AG10803 (cell line): ENCODE measurements at regions not wholly inside any gene's neighbourhood (a gene's known extent, or its start where the extent isn't known, plus 50 kb on each side); places are given as distances from the start of the nearest gene placed in this dataset.

Experiments used
- DNase-seq: peaks from one replicate; pipeline ENCODE4 v3.0.0; 2010; ENCODE audit warnings: low read depth
- H3K4me3 ChIP-seq: 2 replicates; pipeline ENCODE4 v1.5.1; 2011; ENCODE audit warnings: mild to moderate bottlenecking, low read length, control low read depth
- TF ChIP-seq, protein P1 (sequence below): conservative IDR thresholded peaks from 2 replicates; pipeline ENCODE4 v1.5.1; 2011; ENCODE audit warnings: mild to moderate bottlenecking, low read length, control low read depth, inconsistent platforms

DNA sequence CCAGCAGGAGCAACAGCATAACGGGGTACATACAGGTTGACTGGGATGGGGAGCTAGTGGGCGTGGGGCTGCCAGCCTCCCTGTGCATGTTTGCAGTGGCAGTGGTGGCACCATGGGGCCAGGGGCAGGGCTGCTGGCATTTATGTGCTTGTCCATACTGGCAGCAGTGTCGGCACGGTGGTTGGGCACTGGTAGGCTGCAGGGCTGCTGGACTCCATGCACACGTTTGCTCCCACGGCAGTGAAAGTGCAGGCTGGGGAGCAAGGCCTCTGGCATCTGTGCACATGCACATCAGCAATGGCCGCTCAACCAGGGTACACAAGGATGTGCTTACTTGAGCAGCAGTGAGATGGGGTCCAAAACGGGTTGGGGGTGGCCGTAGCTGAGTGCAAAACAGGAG, 159.5 kb upstream of the KHDRBS2 start:
- TF ChIP-seq, protein P1, sequence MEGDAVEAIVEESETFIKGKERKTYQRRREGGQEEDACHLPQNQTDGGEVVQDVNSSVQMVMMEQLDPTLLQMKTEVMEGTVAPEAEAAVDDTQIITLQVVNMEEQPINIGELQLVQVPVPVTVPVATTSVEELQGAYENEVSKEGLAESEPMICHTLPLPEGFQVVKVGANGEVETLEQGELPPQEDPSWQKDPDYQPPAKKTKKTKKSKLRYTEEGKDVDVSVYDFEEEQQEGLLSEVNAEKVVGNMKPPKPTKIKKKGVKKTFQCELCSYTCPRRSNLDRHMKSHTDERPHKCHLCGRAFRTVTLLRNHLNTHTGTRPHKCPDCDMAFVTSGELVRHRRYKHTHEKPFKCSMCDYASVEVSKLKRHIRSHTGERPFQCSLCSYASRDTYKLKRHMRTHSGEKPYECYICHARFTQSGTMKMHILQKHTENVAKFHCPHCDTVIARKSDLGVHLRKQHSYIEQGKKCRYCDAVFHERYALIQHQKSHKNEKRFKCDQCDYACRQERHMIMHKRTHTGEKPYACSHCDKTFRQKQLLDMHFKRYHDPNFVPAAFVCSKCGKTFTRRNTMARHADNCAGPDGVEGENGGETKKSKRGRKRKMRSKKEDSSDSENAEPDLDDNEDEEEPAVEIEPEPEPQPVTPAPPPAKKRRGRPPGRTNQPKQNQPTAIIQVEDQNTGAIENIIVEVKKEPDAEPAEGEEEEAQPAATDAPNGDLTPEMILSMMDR = no peak

DNA sequence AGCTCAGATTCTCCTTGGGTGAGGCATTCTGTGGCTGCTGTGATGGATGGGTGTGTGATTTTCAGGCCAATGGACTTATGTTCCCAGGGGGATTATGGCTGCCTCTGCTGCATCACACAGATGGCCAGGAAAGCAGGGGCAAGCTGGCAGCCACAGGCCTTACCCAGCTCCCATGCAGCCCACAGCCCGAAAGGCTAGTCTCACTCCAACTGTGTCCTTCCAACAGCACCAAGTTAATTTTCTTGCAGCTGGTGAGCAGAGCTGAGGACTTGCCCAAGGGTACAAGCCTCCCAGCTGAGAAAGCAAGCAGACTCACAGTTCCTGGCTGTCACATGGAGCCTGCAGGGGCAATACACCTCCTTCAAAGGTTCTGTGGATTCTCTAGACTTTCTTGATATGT, 155.2 kb upstream of the KHDRBS2 start:
- H3K4me3 ChIP-seq = no peak overlapping the region
- TF ChIP-seq, protein P1 = no peak
- no peak for DNase-seq

More for the DNA sequence above, 159.5 kb upstream of the KHDRBS2 start:
- H3K4me3 ChIP-seq = no peak overlapping the region
- DNase-seq = no peak

DNA sequence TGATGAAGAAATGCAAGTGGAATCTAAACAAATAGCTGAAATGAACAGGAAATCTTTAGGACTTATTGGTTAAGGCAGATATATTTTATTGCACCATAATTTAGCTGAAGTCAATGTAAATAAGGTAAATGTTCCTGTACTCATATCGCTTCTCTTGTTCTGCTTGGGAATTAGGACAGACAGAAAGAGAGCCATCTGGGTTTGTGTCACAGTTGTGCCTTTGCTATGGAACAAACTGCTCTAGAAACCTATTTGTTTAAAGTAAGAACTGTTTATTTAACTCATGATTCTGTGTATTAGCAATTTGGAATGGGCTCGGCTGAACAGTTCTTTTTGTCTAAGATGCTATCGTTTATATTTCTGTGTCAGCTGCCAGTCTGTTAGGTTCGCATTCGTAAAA, 143.8 kb upstream of the KHDRBS2 start:
- no peak overlapping the region for H3K4me3 ChIP-seq
- no peak for DNase-seq
- TF ChIP-seq, protein P1 = no peak

DNA sequence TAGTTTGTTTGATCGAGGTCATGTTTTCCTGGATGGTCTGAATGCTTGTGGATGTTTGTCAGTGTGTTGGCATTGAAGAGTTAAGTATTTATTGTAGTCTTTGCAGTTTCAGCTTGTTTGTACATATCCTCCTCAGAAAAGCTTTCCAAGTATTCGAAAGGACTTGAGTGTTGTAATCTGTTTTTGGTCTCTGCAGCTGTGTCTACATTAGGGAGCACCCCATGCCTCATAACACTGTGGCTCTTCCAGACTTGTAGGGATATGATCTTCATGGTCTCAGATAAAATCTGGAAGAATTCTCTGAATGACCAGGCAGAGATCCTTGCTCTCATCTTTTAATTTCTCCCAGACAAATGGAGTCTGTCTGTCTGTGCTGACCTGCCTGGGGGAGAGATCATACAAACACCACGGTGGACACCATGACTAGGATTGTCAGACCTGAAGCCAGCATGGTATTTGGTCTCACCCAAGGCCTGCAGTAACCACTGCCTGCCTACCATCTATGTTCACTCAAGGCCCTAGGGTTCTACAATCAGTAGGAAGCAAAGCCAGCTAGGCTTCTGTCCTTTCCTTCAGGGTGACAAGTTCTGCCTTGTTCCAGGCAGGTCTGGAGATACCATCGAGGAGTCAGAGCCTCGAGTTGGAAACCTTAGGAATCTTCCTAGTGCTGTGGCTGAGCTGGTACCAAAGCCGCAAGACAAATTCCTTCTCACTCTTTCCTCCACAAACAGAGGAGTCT, 114.7 kb upstream of the KHDRBS2 start:
- TF ChIP-seq, protein P1 = no peak
- no peak overlapping the region for H3K4me3 ChIP-seq
- no peak for DNase-seq

DNA sequence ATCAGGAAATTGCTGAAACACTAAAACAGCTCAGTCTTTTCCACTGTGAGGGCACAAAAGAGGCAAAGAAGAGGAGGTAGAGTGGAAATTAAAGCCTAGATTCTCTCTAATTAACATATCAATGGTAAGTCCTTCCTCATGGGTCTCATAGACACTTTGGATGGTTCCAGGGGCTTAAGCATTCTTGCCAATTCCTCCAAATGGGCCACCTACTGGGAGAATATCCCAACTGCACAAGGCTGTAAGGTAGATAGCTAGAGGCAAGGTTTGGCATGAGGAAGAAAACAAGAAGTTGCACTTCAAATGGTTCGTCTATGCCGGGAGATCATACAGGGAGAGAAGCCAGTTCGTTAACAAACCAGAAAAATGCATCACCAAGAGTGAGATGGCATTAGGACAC, 107.6 kb upstream of the KHDRBS2 start:
- H3K4me3 ChIP-seq = no peak overlapping the region
- TF ChIP-seq, protein P1 = no peak
- no peak for DNase-seq

DNA sequence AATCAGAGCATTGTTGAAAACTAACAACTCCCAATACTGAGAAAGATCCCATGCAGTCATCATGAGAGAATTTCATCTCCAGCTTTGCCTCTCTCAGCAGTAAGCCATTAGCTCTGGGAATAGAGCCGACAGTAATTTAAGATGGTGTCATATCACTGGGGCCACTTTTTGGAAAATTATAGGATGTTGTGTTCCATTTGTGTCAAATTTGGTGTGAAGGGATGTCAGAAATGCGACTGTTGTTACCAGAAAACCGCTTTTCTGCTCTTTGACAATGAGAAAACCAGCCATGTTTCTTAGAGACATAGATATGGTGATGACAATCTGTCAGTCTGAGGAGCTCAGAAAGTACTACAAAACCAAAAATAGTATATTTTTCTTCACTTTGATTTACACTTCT, 106.3 kb upstream of the KHDRBS2 start:
- TF ChIP-seq, protein P1 = no peak

DNA sequence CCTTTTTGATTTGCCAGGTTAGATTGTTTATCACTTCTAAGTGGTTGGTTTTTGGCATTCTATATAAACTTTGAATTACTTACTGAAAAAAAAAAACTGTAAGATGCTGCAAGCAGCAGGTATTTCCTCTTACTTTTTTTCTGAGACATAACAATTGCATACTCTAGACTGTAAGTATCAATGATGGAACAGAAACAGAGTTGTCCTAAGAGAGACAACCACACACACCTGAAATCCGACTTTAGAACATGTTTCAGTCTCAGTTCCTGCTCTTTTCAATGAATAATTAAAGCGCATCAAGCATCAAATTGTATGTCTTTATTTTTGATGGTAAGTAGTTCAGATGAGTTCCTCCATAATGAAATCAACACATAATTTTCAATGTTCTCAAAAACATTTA, 105.3 kb upstream of the KHDRBS2 start:
- no peak for DNase-seq
- no peak overlapping the region for H3K4me3 ChIP-seq
- TF ChIP-seq, protein P1 = no peak

More for the DNA sequence above, 106.3 kb upstream of the KHDRBS2 start:
- DNase-seq = no peak
- H3K4me3 ChIP-seq = no peak overlapping the region
